GM23338 (cell line): ENCODE measurements at regions not wholly inside any gene's neighbourhood (a gene's known extent, or its start where the extent isn't known, plus 50 kb on each side); places are given as distances from the start of the nearest gene placed in this dataset.

Experiments
- ATAC-seq: fragments of 200-7000 bp; cut with Tn5 transposase; 3 replicates; pipeline ENCODE4 v1.9.1; 2020
- DNase-seq: peaks from one replicate; pipeline ENCODE4 v3.0.0-alpha.2; 2015; ENCODE audit warnings: low spot score
- H2AFZ ChIP-seq: fragments of 200-600 bp; sonication (generic); 2 replicates; pipeline ENCODE4 v1.8.0; 2016; ENCODE audit warnings: antibody characterized with exemption, mild to moderate bottlenecking, moderate library complexity
- H3F3A ChIP-seq: fragments of 200-600 bp; sonication (generic); replicated peaks from 2 replicates; pipeline ENCODE4 v1.8.0; 2017; ENCODE audit warnings: antibody characterized with exemption, mixed run types, low read depth
- H3K27ac ChIP-seq: fragments of 200-600 bp; sonication (generic); 2 replicates; pipeline ENCODE4 v1.6.1; 2016; ENCODE audit warnings: low read depth
- H3K27me3 ChIP-seq: fragments of 200-600 bp; sonication (generic); 2 replicates; pipeline ENCODE4 v1.8.0; 2016; ENCODE audit warnings: mild to moderate bottlenecking, mixed run types, moderate library complexity; ENCODE audit not compliant: insufficient read depth
- H3K36me3 ChIP-seq: fragments of 200-600 bp; sonication (generic); 2 replicates; pipeline ENCODE4 v1.8.0; 2016; ENCODE audit warnings: mild to moderate bottlenecking; ENCODE audit not compliant: insufficient read depth
- H3K4me1 ChIP-seq: fragments of 200-600 bp; sonication (generic); 2 replicates; pipeline ENCODE4 v1.8.0; 2016; ENCODE audit warnings: mild to moderate bottlenecking, moderate library complexity; ENCODE audit not compliant: insufficient read depth
- H3K4me2 ChIP-seq: fragments of 200-600 bp; sonication (generic); 2 replicates; pipeline ENCODE4 v1.7.1; 2017; ENCODE audit warnings: mixed run types
- H3K4me3 ChIP-seq: fragments of 200-600 bp; sonication (generic); 2 replicates; pipeline ENCODE4 v1.6.1; 2016; ENCODE audit warnings: mixed run types
- H3K79me2 ChIP-seq: fragments of 200-600 bp; sonication (generic); replicated peaks from 2 replicates; pipeline ENCODE4 v1.8.0; 2017; ENCODE audit warnings: mild to moderate bottlenecking; ENCODE audit not compliant: insufficient read depth
- H3K9me2 ChIP-seq: fragments of 200-600 bp; sonication (generic); 2 replicates; pipeline ENCODE4 v1.8.0; 2017; ENCODE audit not compliant: insufficient read depth
- H4K20me1 ChIP-seq: fragments of 200-600 bp; sonication (generic); replicated peaks from 2 replicates; pipeline ENCODE4 v1.8.0; 2017; ENCODE audit warnings: mild to moderate bottlenecking; ENCODE audit not compliant: insufficient read depth
- H3K27ac Mint-ChIP-seq: 2 replicates; pipeline ENCODE4 v1.8.0; 2020; ENCODE audit warnings: inconsistent platforms, mild to moderate bottlenecking, moderate library complexity, mixed read lengths
- H3K27me3 Mint-ChIP-seq: 3 replicates; pipeline ENCODE4 v1.8.0; 2022; ENCODE audit warnings: low read depth, mild to moderate bottlenecking, moderate library complexity, mixed read lengths, inconsistent platforms; ENCODE audit not compliant: insufficient read depth, poor library complexity
- H3K36me3 Mint-ChIP-seq: 3 replicates; pipeline ENCODE4 v1.8.0; 2021; ENCODE audit warnings: low read depth, mild to moderate bottlenecking, inconsistent platforms, moderate library complexity, mixed read lengths
- H3K4me1 Mint-ChIP-seq: 3 replicates; pipeline ENCODE4 v1.8.0; 2020; ENCODE audit warnings: mild to moderate bottlenecking, inconsistent platforms, mixed read lengths
- H3K4me3 Mint-ChIP-seq: 3 replicates; pipeline ENCODE4 v1.8.0; 2021; ENCODE audit warnings: moderate library complexity, mild to moderate bottlenecking, inconsistent platforms, mixed read lengths
- H3K9me3 Mint-ChIP-seq: 3 replicates; pipeline ENCODE4 v1.8.0; 2020; ENCODE audit warnings: moderate library complexity, mild to moderate bottlenecking, inconsistent platforms, mixed read lengths
- CREB1 ChIP-seq: fragments of 250-450 bp; sonication (Bioruptor Pico); IDR thresholded peaks from 2 replicates; pipeline ENCODE4 v1.5.0; 2020; ENCODE audit warnings: low read depth, mild to moderate bottlenecking, moderate library complexity
- EZH2 ChIP-seq: fragments of 200-600 bp; sonication (generic); IDR thresholded peaks from one replicate; pipeline ENCODE4 v1.8.0; 2017; ENCODE audit warnings: antibody characterized with exemption, mild to moderate bottlenecking, low read depth; ENCODE audit not compliant: unreplicated experiment
- NANOG ChIP-seq: IDR thresholded peaks from 2 replicates; pipeline ENCODE4 v1.6.1; 2016; ENCODE audit warnings: antibody characterized with exemption, borderline replicate concordance
- STAT1 ChIP-seq: IDR thresholded peaks from one replicate; pipeline ENCODE4 v1.6.1; 2016; ENCODE audit warnings: antibody characterized with exemption; ENCODE audit not compliant: unreplicated experiment
- ZNF331 ChIP-seq: fragments of 250-450 bp; sonication (Bioruptor Pico); IDR thresholded peaks from 2 replicates; pipeline ENCODE4 v1.5.0; 2020; ENCODE audit warnings: low read depth, mild to moderate bottlenecking, moderate library complexity
- ZNF462 ChIP-seq: fragments of 250-450 bp; sonication (Bioruptor Pico); IDR thresholded peaks from 2 replicates; pipeline ENCODE4 v1.5.0; 2020; ENCODE audit warnings: mild to moderate bottlenecking, moderate library complexity
- TF ChIP-seq, protein P1 (sequence below), 2 experiments: fragments of 200-600 bp in 1 of 2; sonication (generic) in 1 of 2; conservative IDR thresholded peaks; 2 replicates each; pipeline versions ENCODE4 v1.5.1 to v1.6.1; 2016 to 2017; ENCODE audit warnings: antibody characterized with exemption in 2 of 2, low read depth in 2 of 2, mild to moderate bottlenecking in 2 of 2, moderate library complexity in 1 of 2

GRCh38 chr1:173341971-173342370 is 134.8 kb upstream of the TNFSF4 start:
- no peaks in the 10 kb centered on the region for H3K9me3 Mint-ChIP-seq
- H3K36me3 ChIP-seq = no peaks in the 10 kb centered on the region
- ATAC-seq (no peak), DNase-seq (no peak)
- no peak overlapping the region for H3K27ac Mint-ChIP-seq
- no peaks in the 10 kb centered on the region for H3F3A ChIP-seq
- H3K4me1 Mint-ChIP-seq = no peaks in the 10 kb centered on the region
- no peak overlapping the region for H3K4me3 Mint-ChIP-seq
- H3K9me2 ChIP-seq = peaks cover 16% of the 10 kb centered on the region; the same call in 1 of the 2 replicates
- no peak overlapping the region for H3K4me2 ChIP-seq
- TF ChIP-seq, protein P1, sequence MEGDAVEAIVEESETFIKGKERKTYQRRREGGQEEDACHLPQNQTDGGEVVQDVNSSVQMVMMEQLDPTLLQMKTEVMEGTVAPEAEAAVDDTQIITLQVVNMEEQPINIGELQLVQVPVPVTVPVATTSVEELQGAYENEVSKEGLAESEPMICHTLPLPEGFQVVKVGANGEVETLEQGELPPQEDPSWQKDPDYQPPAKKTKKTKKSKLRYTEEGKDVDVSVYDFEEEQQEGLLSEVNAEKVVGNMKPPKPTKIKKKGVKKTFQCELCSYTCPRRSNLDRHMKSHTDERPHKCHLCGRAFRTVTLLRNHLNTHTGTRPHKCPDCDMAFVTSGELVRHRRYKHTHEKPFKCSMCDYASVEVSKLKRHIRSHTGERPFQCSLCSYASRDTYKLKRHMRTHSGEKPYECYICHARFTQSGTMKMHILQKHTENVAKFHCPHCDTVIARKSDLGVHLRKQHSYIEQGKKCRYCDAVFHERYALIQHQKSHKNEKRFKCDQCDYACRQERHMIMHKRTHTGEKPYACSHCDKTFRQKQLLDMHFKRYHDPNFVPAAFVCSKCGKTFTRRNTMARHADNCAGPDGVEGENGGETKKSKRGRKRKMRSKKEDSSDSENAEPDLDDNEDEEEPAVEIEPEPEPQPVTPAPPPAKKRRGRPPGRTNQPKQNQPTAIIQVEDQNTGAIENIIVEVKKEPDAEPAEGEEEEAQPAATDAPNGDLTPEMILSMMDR (conservative IDR thresholded peaks at IDR 0.05; ENCODE audit: low read depth in 2 of 2) = no peak
- TF ChIP-seq EZH2 (no peak), STAT1 (no peak), ZNF331 (CRISPR knock-in tag) (no peak), NANOG (no peak), ZNF462 (CRISPR knock-in tag) (no peak), CREB1 (CRISPR knock-in tag) (no peak)
- no peaks in the 10 kb centered on the region for H3K79me2 ChIP-seq
- no peak overlapping the region for H3K4me3 ChIP-seq
- no peaks in the 10 kb centered on the region for H3K27me3 ChIP-seq
- no peak overlapping the region for H3K27ac ChIP-seq
- H4K20me1 ChIP-seq = no peaks in the 10 kb centered on the region
- no peak overlapping the region for H2AFZ ChIP-seq
- peaks cover 1% of the 10 kb centered on the region for H3K27me3 Mint-ChIP-seq
- no peaks in the 10 kb centered on the region for H3K4me1 ChIP-seq
- H3K36me3 Mint-ChIP-seq = no peaks in the 10 kb centered on the region
